HepG2 (cell line): ENCODE measurements at regions not wholly inside any gene's neighbourhood (a gene's known extent, or its start where the extent isn't known, plus 50 kb on each side); places are given as distances from the start of the nearest gene placed in this dataset.

Experiments
- ARNTL ChIP-seq: sonication (generic); formaldehyde crosslinking; IDR thresholded peaks from 2 replicates; pipeline ENCODE4 v1.4.0; 2020; ENCODE audit warnings: mild to moderate bottlenecking, missing genetic modification reagents
- ATF3 ChIP-seq: sonication (generic); formaldehyde crosslinking; IDR thresholded peaks from 2 replicates; pipeline ENCODE4 v1.4.0; 2020; ENCODE audit warnings: missing genetic modification reagents
- ATF7 ChIP-seq, 2 experiments: fragments of 450-650 bp in 1 of 2; sonication (generic) in 1 of 2; formaldehyde crosslinking in 1 of 2; IDR thresholded peaks; 2 replicates each; pipeline versions ENCODE4 v1.4.0 to v1.6.1; 2016 to 2020; ENCODE audit warnings: antibody characterized with exemption in 1 of 2, mild to moderate bottlenecking in 1 of 2, missing genetic modification reagents in 1 of 2
- FOXP1 ChIP-seq, 2 experiments: fragments of 450-650 bp in 1 of 2; IDR thresholded peaks; 2 replicates each; pipeline ENCODE4 v1.6.1; 2017 to 2018; ENCODE audit warnings: antibody characterized with exemption in 1 of 2
- HNF1A ChIP-seq, 2 experiments: sonication (generic) in 1 of 2; formaldehyde crosslinking in 1 of 2; IDR thresholded peaks; 2 replicates each; pipeline versions ENCODE4 v1.4.0 to v1.6.1; 2016 to 2020; ENCODE audit warnings: borderline replicate concordance in 1 of 2, low read depth in 1 of 2, mild to moderate bottlenecking in 1 of 2, missing genetic modification reagents in 1 of 2
- JUNB ChIP-seq: sonication (generic); formaldehyde crosslinking; IDR thresholded peaks from 2 replicates; pipeline ENCODE4 v1.8.0; 2022; ENCODE audit warnings: missing genetic modification reagents, mild to moderate bottlenecking, borderline replicate concordance
- RFXAP ChIP-seq: sonication (generic); formaldehyde crosslinking; IDR thresholded peaks from 2 replicates; pipeline ENCODE4 v1.4.0; 2020; ENCODE audit warnings: missing genetic modification reagents, borderline replicate concordance
- SMC3 ChIP-seq: IDR thresholded peaks from 2 replicates; pipeline ENCODE4 v1.6.1; 2011; ENCODE audit warnings: low read length, improper control_type of control experiment
- SP5 ChIP-seq: IDR thresholded peaks from 2 replicates; pipeline ENCODE4 v1.6.1; 2016; ENCODE audit warnings: low read depth, borderline replicate concordance
- TEAD3 ChIP-seq: optimal IDR thresholded peaks from 2 replicates; pipeline ENCODE3; 2016; ENCODE audit warnings: borderline replicate concordance
- THAP11 ChIP-seq: IDR thresholded peaks from 2 replicates; pipeline ENCODE4 v1.6.1; 2016; ENCODE audit warnings: missing biosample characterization, missing genetic modification reagents
- ZBTB1 ChIP-seq: sonication (generic); formaldehyde crosslinking; IDR thresholded peaks from 2 replicates; pipeline ENCODE4 v1.4.0; 2020; ENCODE audit warnings: missing genetic modification reagents, borderline replicate concordance
- ZBTB33 ChIP-seq: sonication (generic); formaldehyde crosslinking; IDR thresholded peaks from 2 replicates; pipeline ENCODE4 v1.4.0; 2020; ENCODE audit warnings: missing genetic modification reagents
- ZNF558 ChIP-seq: sonication (generic); formaldehyde crosslinking; IDR thresholded peaks from 2 replicates; pipeline ENCODE4 v1.9.0; 2022; ENCODE audit warnings: mild to moderate bottlenecking, missing genetic modification reagents, borderline replicate concordance
- ZNF563 ChIP-seq: sonication (generic); formaldehyde crosslinking; IDR thresholded peaks from 2 replicates; pipeline ENCODE4 v1.8.0; 2022; ENCODE audit warnings: mild to moderate bottlenecking, moderate library complexity, missing genetic modification reagents
- ZNF749 ChIP-seq: sonication (generic); formaldehyde crosslinking; IDR thresholded peaks from 2 replicates; pipeline ENCODE4 v1.8.0; 2022; ENCODE audit warnings: mild to moderate bottlenecking, missing genetic modification reagents, moderate library complexity, borderline replicate concordance
- ZNF800 ChIP-seq: sonication (generic); formaldehyde crosslinking; IDR thresholded peaks from 2 replicates; pipeline ENCODE4 v1.4.0; 2020; ENCODE audit warnings: missing genetic modification reagents
- ZNF83 ChIP-seq: sonication (generic); formaldehyde crosslinking; IDR thresholded peaks from 2 replicates; pipeline ENCODE4 v1.4.0; 2020; ENCODE audit warnings: missing genetic modification reagents, mild to moderate bottlenecking, borderline replicate concordance
- ZSCAN12 ChIP-seq: sonication (generic); formaldehyde crosslinking; IDR thresholded peaks from 2 replicates; pipeline ENCODE4 v1.9.0; 2021; ENCODE audit warnings: mild to moderate bottlenecking, missing genetic modification reagents
- ZSCAN21 ChIP-seq: sonication (generic); formaldehyde crosslinking; IDR thresholded peaks from 2 replicates; pipeline ENCODE4 v1.8.0; 2022; ENCODE audit warnings: mild to moderate bottlenecking, missing genetic modification reagents, moderate library complexity, borderline replicate concordance

- TF ChIP-seq HNF1A (IDR thresholded peaks at IDR 0.05; ENCODE audit: low read depth) (peak; percentile 78), HNF1A (CRISPR knock-in tag; IDR thresholded peaks at IDR 0.05; ENCODE audit: borderline replicate concordance) (peak; percentile 84), THAP11 (CRISPR knock-in tag) (peak; percentile 38; the same call in 1 of the 2 replicates), ZSCAN21 (CRISPR knock-in tag) (no peak), ZNF83 (no peak), TEAD3 (peak; percentile 32), FOXP1 (IDR thresholded peaks at IDR 0.05) (no peak), FOXP1 (CRISPR knock-in tag; IDR thresholded peaks at IDR 0.05) (0 out of 2 replicates have a peak, but pooled peaks have one; percentile 29), SP5 (no peak), ATF3 (CRISPR knock-in tag) (no peak), ZNF563 (CRISPR knock-in tag) (peak; percentile 47; the same call in 1 of the 2 replicates), ZNF749 (CRISPR knock-in tag) (no peak), ZNF800 (no peak), ZSCAN12 (CRISPR knock-in tag) (no peak), SMC3 (0 out of 2 replicates have a peak, but pooled peaks have one; percentile 3), ATF7 (IDR thresholded peaks at IDR 0.05) (no peak), ATF7 (CRISPR knock-in tag; IDR thresholded peaks at IDR 0.05) (peak; percentile 30; the same call in 1 of the 2 replicates), ZBTB1 (CRISPR knock-in tag) (no peak), JUNB (no peak), ZNF558 (CRISPR knock-in tag) (no peak), ARNTL (CRISPR knock-in tag) (no peak), ZBTB33 (CRISPR knock-in tag) (no peak), RFXAP (CRISPR knock-in tag) (no peak)
Measured at GRCh38 chr2:8630676-8631464, 51.0 kb upstream of the ID2 start (continued).
